DND-41 (cell line): ENCODE measurements at regions not wholly inside any gene's neighbourhood (a gene's known extent, or its start where the extent isn't known, plus 50 kb on each side); places are given as distances from the start of the nearest gene placed in this dataset.

Experiments used
- ATAC-seq: fragments of 200-7000 bp; cut with Tn5 transposase; 3 replicates; pipeline ENCODE4 v1.9.1; 2021; ENCODE audit warnings: low read depth; ENCODE audit not compliant: insufficient read depth
- DNase-seq: peaks from one replicate; pipeline ENCODE4 v3.0.0-alpha.2; 2020
- H2AFZ ChIP-seq: 2 replicates; pipeline ENCODE4 v1.6.0; 2012; ENCODE audit warnings: low read depth, low read length
- H3K27ac ChIP-seq: 2 replicates; pipeline ENCODE4 v1.5.1; 2012; ENCODE audit warnings: low read length, inconsistent platforms
- H3K27me3 ChIP-seq: fragments of 200-600 bp; sonication (generic); 2 replicates; pipeline ENCODE4 v1.6.0; 2012; ENCODE audit warnings: low read length, mild to moderate bottlenecking, inconsistent platforms; ENCODE audit not compliant: insufficient read depth, poor library complexity
- H3K36me3 ChIP-seq: 2 replicates; pipeline ENCODE4 v1.5.1; 2012; ENCODE audit warnings: low read length, inconsistent platforms; ENCODE audit not compliant: insufficient read depth
- H3K4me1 ChIP-seq: 2 replicates; pipeline ENCODE4 v1.5.1; 2012; ENCODE audit warnings: mild to moderate bottlenecking, low read length; ENCODE audit not compliant: insufficient read depth
- H3K4me2 ChIP-seq: 2 replicates; pipeline ENCODE4 v1.6.0; 2012; ENCODE audit warnings: mild to moderate bottlenecking, moderate library complexity, low read length, inconsistent platforms; ENCODE audit not compliant: insufficient read depth
- H3K4me3 ChIP-seq, 2 experiments: fragments of 200-600 bp in 1 of 2; shearing (Covaris generic) in 1 of 2; 2 replicates each; pipeline ENCODE4 v1.5.1; 2012 to 2016; ENCODE audit warnings: inconsistent platforms in 2 of 2, low read length in 2 of 2, mild to moderate bottlenecking in 2 of 2, low read depth in 1 of 2, moderate library complexity in 1 of 2
- H3K79me2 ChIP-seq: 2 replicates; pipeline ENCODE4 v1.6.0; 2012; ENCODE audit warnings: low read length, inconsistent platforms; ENCODE audit not compliant: insufficient read depth
- H3K9ac ChIP-seq: 2 replicates; pipeline ENCODE4 v1.6.0; 2012; ENCODE audit warnings: low read depth, mild to moderate bottlenecking, inconsistent platforms, low read length, moderate library complexity
- H3K9me3 ChIP-seq: 2 replicates; pipeline ENCODE4 v1.5.1; 2012; ENCODE audit warnings: low read length, moderate library complexity, mild to moderate bottlenecking, inconsistent platforms; ENCODE audit not compliant: insufficient read depth, severe bottlenecking
- H4K20me1 ChIP-seq: 2 replicates; pipeline ENCODE4 v1.6.0; 2012; ENCODE audit warnings: low read length; ENCODE audit not compliant: insufficient read depth
- CTCF ChIP-seq: IDR thresholded peaks from 2 replicates; pipeline ENCODE4 v1.5.1; 2012; ENCODE audit warnings: borderline replicate concordance, low read length, moderate library complexity, mild to moderate bottlenecking; ENCODE audit not compliant: poor library complexity, severe bottlenecking; ENCODE audit errors: extremely low read depth
- EZH2 ChIP-seq: IDR thresholded peaks from 3 replicates; pipeline ENCODE4 v1.6.1; 2012; ENCODE audit warnings: borderline replicate concordance, low read depth, mild to moderate bottlenecking, moderate library complexity, low read length, inconsistent platforms; ENCODE audit not compliant: severe bottlenecking

- ATAC-seq, result no peak
- Histone ChIP-seq H3K4me3 (no peak overlapping the region), H3K27ac (no peak overlapping the region), H3K9ac (no peak overlapping the region), H3K36me3 (no peaks in the 10 kb centered on the region), H3K9me3 (no peaks in the 10 kb centered on the region), H3K4me2 (no peak overlapping the region), H4K20me1 (no peaks in the 10 kb centered on the region), H3K27me3 (no peaks in the 10 kb centered on the region), H3K4me1 (no peaks in the 10 kb centered on the region), H2AFZ (no peak overlapping the region), H3K79me2 (no peaks in the 10 kb centered on the region)
- TF ChIP-seq EZH2, result no peak
- TF ChIP-seq CTCF, result no peak
- no peak for DNase-seq
These were observed 671.9 kb upstream of the PKDCC start for GRCh38 chr2:41375901-41376300.

GRCh38 chr2:41377837-41378236 lies 670.0 kb upstream of the PKDCC start:
- Histone ChIP-seq H4K20me1 (no peaks in the 10 kb centered on the region), H3K79me2 (no peaks in the 10 kb centered on the region), H3K27me3 (no peaks in the 10 kb centered on the region), H3K27ac (no peak overlapping the region), H2AFZ (no peak overlapping the region), H3K4me2 (no peak overlapping the region), H3K36me3 (no peaks in the 10 kb centered on the region), H3K4me3 (no peak overlapping the region), H3K9me3 (no peaks in the 10 kb centered on the region), H3K9ac (no peak overlapping the region), H3K4me1 (no peaks in the 10 kb centered on the region)
- no peak for DNase-seq
- no peak for ATAC-seq
- no peak for TF ChIP-seq CTCF
- TF ChIP-seq EZH2, result no peak

- no peaks in the 10 kb centered on the region for H4K20me1 ChIP-seq
- H3K9ac ChIP-seq, result no peak overlapping the region
- H3K79me2 ChIP-seq, result no peaks in the 10 kb centered on the region
- H3K9me3 ChIP-seq, result no peaks in the 10 kb centered on the region
- TF ChIP-seq EZH2, result no peak
- TF ChIP-seq CTCF, result no peak
- no peaks in the 10 kb centered on the region for H3K36me3 ChIP-seq
- H3K4me1 ChIP-seq, result no peaks in the 10 kb centered on the region
- DNase-seq, result no peak
- H3K4me3 ChIP-seq, result no peak overlapping the region
- H3K4me2 ChIP-seq, result no peak overlapping the region
- H3K27me3 ChIP-seq, result no peaks in the 10 kb centered on the region
- no peak overlapping the region for H3K27ac ChIP-seq
- no peak for ATAC-seq
- H2AFZ ChIP-seq, result no peak overlapping the region
These were observed 669.4 kb upstream of the PKDCC start for GRCh38 chr2:41378420-41378819.
